HG03066 (cell line): ENCODE measurements at regions not wholly inside any gene's neighbourhood (a gene's known extent, or its start where the extent isn't known, plus 50 kb on each side); places are given as distances from the start of the nearest gene placed in this dataset.

Experiments
- ATAC-seq: cut with Tn5 transposase; IDR thresholded peaks from one replicate; pipeline ENCODE4 v1.9.1; 2021; ENCODE audit warnings: low read depth; ENCODE audit not compliant: unreplicated experiment

GRCh38 chr3:3286014-3286413 lies 106.5 kb upstream of the CRBN start:
- no peak for ATAC-seq

- peak; percentile 62 for ATAC-seq
Observed at GRCh38 chr3:3281024-3281423, 101.5 kb upstream of the CRBN start.

GRCh38 chr3:3280396-3280795 lies 100.9 kb upstream of the CRBN start:
- ATAC-seq, result no peak

GRCh38 chr3:3278073-3278472 lies 98.6 kb upstream of the CRBN start:
- no peak for ATAC-seq

GRCh38 chr3:3276630-3277029 lies 97.1 kb upstream of the CRBN start:
- ATAC-seq, result no peak

GRCh38 chr3:3264796-3265195 lies 85.3 kb upstream of the CRBN start:
- ATAC-seq, result no peak

GRCh38 chr3:3260870-3261269 lies 81.4 kb upstream of the CRBN start:
- no peak for ATAC-seq

- no peak for ATAC-seq
Observed at GRCh38 chr3:3259181-3259580, 79.7 kb upstream of the CRBN start.

- no peak for ATAC-seq
Observed at GRCh38 chr3:3258281-3258680, 78.8 kb upstream of the CRBN start.

- ATAC-seq, result no peak
Observed at GRCh38 chr3:3241596-3241995, 62.1 kb upstream of the CRBN start.

GRCh38 chr3:3240986-3241385 lies 61.5 kb upstream of the CRBN start:
- no peak for ATAC-seq

- ATAC-seq, result no peak
Observed at GRCh38 chr3:3237979-3238378, 58.5 kb upstream of the CRBN start.

- ATAC-seq, result no peak
Observed at GRCh38 chr3:3232251-3232650, 52.8 kb upstream of the CRBN start.
